ENCODE measurements at regions not wholly inside any gene's neighbourhood (a gene's known extent, or its start where the extent isn't known, plus 50 kb on each side); places are given as distances from the start of the nearest gene placed in this dataset.
"Not testable (repeated sequence)": the region's sequence is repeated elsewhere in the genome, so short reads cannot be mapped to it uniquely, and the experiment has no call there.

GRCh38 chr3:170701696-170702678, 116.1 kb upstream of the SLC7A14 start:
- DNase-seq, result no peak

- no peak for DNase-seq
Measured at GRCh38 chr3:170700054-170700404, 114.2 kb upstream of the SLC7A14 start.

- DNase-seq, result no peak
Measured at GRCh38 chr3:170699158-170700053, 113.5 kb upstream of the SLC7A14 start.

- DNase-seq, result no peak
Measured at GRCh38 chr3:170697908-170698307, 112.0 kb upstream of the SLC7A14 start.

GRCh38 chr3:170697131-170697530, 111.3 kb upstream of the SLC7A14 start:
- DNase-seq, result no peak

DNA sequence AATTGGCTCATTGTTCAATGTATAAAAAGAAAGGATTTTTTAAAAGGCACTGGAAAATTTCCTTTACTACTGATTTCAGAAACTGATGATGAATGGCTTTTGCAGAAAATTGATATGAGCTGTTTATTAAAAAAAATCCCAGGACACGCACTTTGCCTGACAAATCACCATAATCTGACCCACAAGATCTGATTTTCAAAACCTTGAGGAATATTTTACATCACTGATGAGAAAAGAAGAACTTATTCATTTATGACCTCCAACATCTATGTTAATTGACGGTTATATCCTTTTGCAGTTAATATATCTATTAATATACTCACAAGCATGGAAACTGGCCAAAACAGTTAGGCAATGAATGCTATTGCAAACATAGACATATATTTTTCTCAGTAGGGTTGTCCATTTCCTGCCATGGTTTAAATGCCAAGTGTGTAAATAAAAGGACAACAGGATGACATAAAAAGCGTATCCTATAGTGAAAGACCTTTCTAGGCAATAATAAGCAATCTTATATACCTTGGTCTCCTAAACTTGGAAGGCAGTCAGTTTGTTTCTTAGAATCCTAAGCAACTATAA, 109.7 kb upstream of the SLC7A14 start:
- no peak for DNase-seq

GRCh38 chr3:170692720-170693119, 106.8 kb upstream of the SLC7A14 start:
- DNase-seq, result no peak

DNA sequence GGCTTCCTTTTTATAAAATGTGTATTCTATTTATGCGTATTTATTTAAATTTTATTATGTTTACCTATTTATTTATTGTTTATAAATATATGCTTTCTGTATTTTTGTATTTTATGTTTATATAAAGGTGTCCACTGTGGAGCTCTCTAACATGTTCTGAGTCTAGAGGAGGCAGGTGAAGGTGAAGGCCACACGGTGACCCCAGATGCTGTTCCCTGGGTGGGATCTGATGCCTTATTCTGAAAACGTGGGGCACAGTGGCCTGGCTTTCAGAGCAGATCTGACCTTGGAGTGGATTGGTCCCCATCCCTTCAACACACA, 104.7 kb upstream of the SLC7A14 start:
- no peak for DNase-seq

GRCh38 chr3:170689893-170690660, 104.2 kb upstream of the SLC7A14 start:
- DNase-seq, result no peak

DNA sequence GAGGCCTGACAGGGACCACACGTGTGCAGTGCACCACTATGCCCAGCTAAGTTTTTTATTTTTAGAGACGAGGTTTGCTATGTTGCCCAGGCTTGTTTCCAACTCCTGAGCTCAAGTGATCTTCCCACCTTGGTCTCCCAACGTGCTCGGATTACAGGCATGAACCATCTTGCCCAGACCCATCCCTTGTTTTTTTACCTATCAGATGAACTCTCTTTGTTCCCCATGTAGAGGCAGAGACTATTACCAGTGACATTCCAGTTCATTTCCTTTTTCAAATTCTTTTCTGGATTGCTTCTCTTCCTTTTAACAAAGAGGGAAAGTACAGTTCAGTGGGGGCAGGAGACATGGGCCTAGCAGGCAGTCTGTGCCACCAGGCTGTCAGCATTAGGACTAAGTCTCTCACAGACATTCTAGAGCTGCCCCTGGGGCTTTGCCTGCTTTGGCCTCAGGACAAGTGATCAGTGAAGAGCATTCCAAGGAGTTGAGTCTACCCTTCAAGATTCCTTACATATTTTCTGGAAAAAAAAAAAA, 103.5 kb upstream of the SLC7A14 start:
- no peak for DNase-seq

GRCh38 chr3:170688222-170688621, 102.3 kb upstream of the SLC7A14 start:
- DNase-seq, result not testable (repeated sequence)

GRCh38 chr3:170680593-170680992, 94.7 kb upstream of the SLC7A14 start:
- no peak for DNase-seq

- no peak for DNase-seq
Measured at GRCh38 chr3:170679190-170679589, 93.3 kb upstream of the SLC7A14 start.

- no peak for DNase-seq
Measured at GRCh38 chr3:170670504-170670903, 84.6 kb upstream of the SLC7A14 start.

DNA sequence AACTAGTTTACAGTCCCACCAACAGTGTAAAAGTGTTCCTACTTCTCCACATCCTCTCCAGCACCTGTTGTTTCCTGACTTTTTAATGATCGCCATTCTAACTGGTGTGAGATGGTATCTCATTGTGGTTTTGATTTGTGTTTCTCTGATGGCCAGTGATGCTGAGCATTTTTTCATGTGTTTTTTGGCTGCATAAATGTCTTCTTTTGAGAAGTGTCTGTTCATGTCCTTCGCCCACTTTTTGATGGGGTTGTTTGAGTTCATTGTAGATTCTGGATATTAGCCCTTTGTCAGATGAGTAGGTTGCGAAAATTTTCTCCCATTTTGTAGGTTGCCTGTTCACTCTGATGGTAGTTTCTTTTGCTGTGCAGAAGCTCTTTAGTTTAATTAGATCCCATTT, 77.1 kb upstream of the SLC7A14 start:
- DNase-seq, result not testable (repeated sequence)

GRCh38 chr3:170660139-170660538, 74.3 kb upstream of the SLC7A14 start:
- no peak for DNase-seq

GRCh38 chr3:170657312-170657711, 71.4 kb upstream of the SLC7A14 start:
- DNase-seq, result no peak

DNA sequence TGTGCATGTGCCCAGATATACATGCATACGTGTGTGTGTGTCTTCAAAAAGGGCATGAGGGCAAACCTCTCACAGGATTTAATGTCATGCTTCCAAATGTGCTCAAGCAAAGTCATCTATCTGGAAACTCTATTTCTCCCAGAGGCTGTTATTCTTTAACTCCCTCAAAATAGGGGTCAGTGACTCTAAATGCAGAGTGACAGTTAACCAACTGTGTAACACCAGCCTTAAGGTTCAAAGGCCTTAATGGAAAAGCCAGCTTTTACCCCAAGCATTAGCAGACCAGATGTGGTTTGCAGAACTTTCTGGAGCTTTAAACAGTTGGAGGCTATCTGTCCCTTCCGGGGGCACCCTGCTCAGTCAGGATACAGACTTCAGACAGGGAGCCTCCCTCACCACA, 70.4 kb upstream of the SLC7A14 start:
- no peak for DNase-seq

- DNase-seq, result no peak
Measured at GRCh38 chr3:170653801-170654200, 67.9 kb upstream of the SLC7A14 start.

- no peak for DNase-seq
Measured at GRCh38 chr3:170651260-170651845, 65.5 kb upstream of the SLC7A14 start.

DNA sequence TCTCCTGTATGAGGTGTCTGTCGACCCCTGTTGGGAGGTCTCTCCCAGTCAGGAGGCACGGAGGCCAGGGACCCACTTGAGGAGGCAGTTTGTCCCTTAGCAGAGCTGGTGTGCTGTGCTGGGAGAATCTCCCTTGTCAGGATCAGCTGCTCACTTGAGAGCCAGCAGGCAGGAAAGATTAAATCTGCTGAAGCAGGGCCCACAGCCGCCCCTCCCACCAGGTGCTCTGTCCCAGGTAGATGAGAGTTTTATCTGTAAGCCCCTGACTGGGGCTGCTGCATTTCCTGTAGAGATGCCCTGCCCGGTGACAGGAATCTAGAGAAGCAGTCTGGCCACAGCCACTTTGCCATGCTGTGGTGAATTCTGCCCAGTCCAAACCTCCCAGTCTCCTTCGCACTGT, 64.7 kb upstream of the SLC7A14 start:
- DNase-seq, result not testable (repeated sequence)

GRCh38 chr3:170644711-170645110, 58.8 kb upstream of the SLC7A14 start:
- DNase-seq, result no peak

Measured in central memory CD4-positive, alpha-beta T cell (primary cell).